ENCODE measurements at regions not wholly inside any gene's neighbourhood (a gene's known extent, or its start where the extent isn't known, plus 50 kb on each side); places are given as distances from the start of the nearest gene placed in this dataset.

DNA sequence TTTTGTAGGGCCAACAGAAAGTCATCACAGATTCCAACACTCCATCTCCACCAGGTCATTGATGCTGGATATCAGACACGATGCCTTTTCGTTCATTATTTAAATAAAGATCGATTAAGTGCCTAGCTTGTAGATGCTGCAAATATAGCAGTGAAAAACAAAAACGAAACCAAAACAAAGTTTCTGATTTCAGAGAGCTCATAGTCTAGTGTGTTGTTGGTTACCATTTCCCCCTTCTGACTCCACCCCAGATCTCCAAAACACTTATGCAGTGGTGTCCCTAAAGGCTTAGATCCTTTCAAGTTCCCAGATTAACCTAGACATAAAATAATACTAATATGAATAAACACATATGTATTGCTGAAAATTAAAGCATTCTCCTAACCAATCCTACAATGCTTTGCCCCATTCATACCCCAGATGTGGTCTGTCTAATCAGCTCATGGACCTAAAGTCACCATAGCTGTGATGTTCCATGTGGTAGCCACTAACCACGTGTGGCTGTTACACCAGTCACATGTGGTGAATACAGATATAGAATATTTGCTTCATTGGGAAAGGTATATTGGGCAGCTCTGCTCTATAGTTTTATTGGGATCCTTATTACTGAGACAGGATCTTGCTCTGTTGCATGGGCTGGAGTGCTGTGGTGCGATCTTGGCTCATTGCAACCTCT, 787.2 kb downstream of the TDRD15 start:
- CTCF ChIA-PET: no interaction called here
- no peak for TF ChIP-seq FOXK2 (IDR thresholded peaks at IDR 0.05)
- no peak for TF ChIP-seq PKNOX1 (IDR thresholded peaks at IDR 0.05)
- TF ChIP-seq ELF4 (IDR thresholded peaks at IDR 0.05): no peak
- TF ChIP-seq SUZ12 (IDR thresholded peaks at IDR 0.05): no peak
- no peak for TF ChIP-seq SP1 (IDR thresholded peaks at IDR 0.05)
- TF ChIP-seq HDGF (IDR thresholded peaks at IDR 0.05; ENCODE audit: borderline replicate concordance): no peak
- TF ChIP-seq FOXM1 (IDR thresholded peaks at IDR 0.05; ENCODE audit: borderline replicate concordance): no peak
- TF ChIP-seq FOXA1 (IDR thresholded peaks at IDR 0.05): no peak
- no peak for TF ChIP-seq BHLHE40 (IDR thresholded peaks at IDR 0.05; ENCODE audit: borderline replicate concordance)
- DNase-seq (ENCODE audit: extremely low spot score): no peak
- POLR2A ChIA-PET: no interaction called here

- POLR2A ChIA-PET: no interaction called here
These were observed 788.6 kb downstream of the TDRD15 start for GRCh38 chr2:21912405-21912804.

DNA sequence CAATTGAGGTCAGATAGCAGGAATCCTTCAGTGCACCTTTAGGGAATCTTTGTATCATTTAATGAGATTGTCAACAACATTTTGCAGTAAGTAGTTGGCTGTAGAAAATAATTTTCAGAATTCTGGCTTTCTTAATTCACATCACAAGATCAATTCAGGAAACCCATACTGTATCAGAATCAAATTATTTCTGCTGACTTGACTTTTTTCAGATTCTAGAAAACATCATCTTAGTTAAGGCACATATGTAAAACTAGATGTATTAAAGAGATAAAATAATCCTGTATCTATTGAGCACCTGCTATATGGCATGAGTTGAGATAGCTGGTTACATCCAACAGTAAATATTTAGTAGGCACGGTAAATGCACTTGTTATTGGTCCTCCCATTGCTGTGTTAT, 791.4 kb downstream of the TDRD15 start:
- TF ChIP-seq ARNT (IDR thresholded peaks at IDR 0.05) (no peak), NFRKB (IDR thresholded peaks at IDR 0.05) (no peak), ZNF384 (IDR thresholded peaks at IDR 0.05) (no peak), FOXA1 (IDR thresholded peaks at IDR 0.05) (no peak), BHLHE40 (IDR thresholded peaks at IDR 0.05; ENCODE audit: borderline replicate concordance) (no peak)
- CTCF ChIA-PET: no interaction called here
- POLR2A ChIA-PET: no interaction called here

More at GRCh38 chr2:21912405-21912804, 788.6 kb downstream of the TDRD15 start:
- DNase-seq (ENCODE audit: extremely low spot score): no peak
- CTCF ChIA-PET: no interaction called here
- TF ChIP-seq CTBP1 (IDR thresholded peaks at IDR 0.05; ENCODE audit: borderline replicate concordance) (no peak), FOXA1 (IDR thresholded peaks at IDR 0.05) (no peak), ZNF384 (IDR thresholded peaks at IDR 0.05) (no peak), ELF4 (IDR thresholded peaks at IDR 0.05) (no peak), L3MBTL2 (conservative IDR thresholded peaks at IDR 0.05) (no peak), SUZ12 (IDR thresholded peaks at IDR 0.05) (no peak), TARDBP (IDR thresholded peaks at IDR 0.05) (no peak)

GRCh38 chr2:21916934-21917522, 793.3 kb downstream of the TDRD15 start:
- CTCF ChIA-PET: no interaction called here
- POLR2A ChIA-PET: no interaction called here
- TF ChIP-seq CTBP1 (IDR thresholded peaks at IDR 0.05; ENCODE audit: borderline replicate concordance) (no peak), NFRKB (IDR thresholded peaks at IDR 0.05) (no peak), PKNOX1 (IDR thresholded peaks at IDR 0.05) (no peak)
- no peak for DNase-seq (ENCODE audit: extremely low spot score)

More for the DNA sequence above, 791.4 kb downstream of the TDRD15 start:
- no peak for DNase-seq (ENCODE audit: extremely low spot score)

DNA sequence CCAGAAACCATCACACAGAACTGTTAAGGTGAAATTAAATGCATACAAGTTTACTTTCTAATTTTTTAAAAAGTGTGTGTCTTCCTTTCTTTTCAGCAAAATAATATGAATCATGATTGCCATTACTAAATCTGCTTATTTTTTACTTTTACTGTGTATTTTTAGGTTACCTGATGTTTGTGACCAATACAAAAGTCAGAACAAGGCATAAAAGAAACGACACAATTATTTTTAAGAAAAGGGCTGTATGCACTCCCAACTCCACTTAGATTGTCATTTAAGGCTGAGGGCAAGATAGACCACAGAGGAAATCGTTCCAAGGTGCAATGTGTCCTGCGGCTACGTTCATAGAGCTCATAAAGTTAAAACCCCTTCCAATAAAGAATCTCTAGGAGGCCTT, 797.0 kb downstream of the TDRD15 start:
- ChIA-PET POLR2A (no interaction called here), CTCF (interaction anchor here (0.7 kb wide), 1 partner anchor 259 kb away, joined by 3 read pairs; no protein-coding TSS in a partner anchor)
- TF ChIP-seq SP1 (IDR thresholded peaks at IDR 0.05) (no peak), FOXA1 (IDR thresholded peaks at IDR 0.05) (no peak), ZNF384 (IDR thresholded peaks at IDR 0.05) (no peak), ELF4 (IDR thresholded peaks at IDR 0.05) (no peak), NFRKB (IDR thresholded peaks at IDR 0.05) (no peak), SUZ12 (IDR thresholded peaks at IDR 0.05) (no peak), LEF1 (IDR thresholded peaks at IDR 0.05; ENCODE audit: borderline replicate concordance) (no peak)
- DNase-seq (ENCODE audit: extremely low spot score): no peak

DNA sequence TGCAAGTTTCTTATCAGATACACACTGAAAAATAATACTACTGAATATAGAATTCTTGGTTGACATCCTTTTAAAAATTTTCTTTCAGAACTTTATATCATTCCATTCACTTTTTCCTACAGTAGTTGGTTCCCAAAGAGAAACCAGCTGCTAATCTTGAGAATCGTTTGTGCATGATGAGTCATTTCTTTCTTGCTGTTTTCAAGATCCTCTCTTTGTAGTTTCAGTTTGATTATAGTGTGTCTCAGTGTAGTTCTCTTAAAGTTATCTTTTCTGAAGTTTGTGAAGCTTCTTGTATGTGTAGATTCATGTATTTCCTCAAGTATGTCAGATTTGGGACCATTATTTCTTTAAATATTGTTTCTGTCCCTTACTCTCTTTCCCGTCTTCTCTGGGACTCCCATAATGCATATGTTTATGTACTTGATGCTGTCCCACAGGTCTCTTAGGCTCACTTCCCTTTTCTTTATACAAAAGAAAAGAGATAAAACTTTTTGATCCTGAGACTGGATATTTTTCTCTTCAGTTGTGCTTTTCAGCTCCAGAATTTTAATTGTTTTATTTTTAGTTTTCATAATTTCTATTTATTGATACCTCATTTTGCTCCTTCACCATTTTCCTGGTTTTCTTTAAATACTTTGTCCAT, 801.0 kb downstream of the TDRD15 start:
- TF ChIP-seq TARDBP (IDR thresholded peaks at IDR 0.05) (no peak), SP1 (IDR thresholded peaks at IDR 0.05) (no peak), LEF1 (IDR thresholded peaks at IDR 0.05; ENCODE audit: borderline replicate concordance) (no peak), SUZ12 (IDR thresholded peaks at IDR 0.05) (no peak), FOXK2 (IDR thresholded peaks at IDR 0.05) (no peak), BHLHE40 (IDR thresholded peaks at IDR 0.05; ENCODE audit: borderline replicate concordance) (no peak), CTBP1 (IDR thresholded peaks at IDR 0.05; ENCODE audit: borderline replicate concordance) (no peak), FOXM1 (IDR thresholded peaks at IDR 0.05; ENCODE audit: borderline replicate concordance) (no peak), ELF4 (IDR thresholded peaks at IDR 0.05) (no peak), L3MBTL2 (conservative IDR thresholded peaks at IDR 0.05) (no peak), PKNOX1 (IDR thresholded peaks at IDR 0.05) (no peak), FOXA1 (IDR thresholded peaks at IDR 0.05) (no peak), ZNF384 (IDR thresholded peaks at IDR 0.05) (no peak), NFRKB (IDR thresholded peaks at IDR 0.05) (no peak), HDGF (IDR thresholded peaks at IDR 0.05; ENCODE audit: borderline replicate concordance) (no peak), ARNT (IDR thresholded peaks at IDR 0.05) (no peak)
- DNase-seq (ENCODE audit: extremely low spot score): no peak
- ChIA-PET POLR2A (no interaction called here), CTCF (no interaction called here)
